BE2C (cell line): ENCODE measurements at regions not wholly inside any gene's neighbourhood (a gene's known extent, or its start where the extent isn't known, plus 50 kb on each side); places are given as distances from the start of the nearest gene placed in this dataset.

ENCODE experiments used
- DNase-seq: peaks from one replicate; pipeline ENCODE4 v3.0.0-alpha.2; 2020
- H3K27me3 ChIP-seq: fragments of 250-450 bp; sonication (Bioruptor Pico); 2 replicates; pipeline ENCODE4 v1.5.1; 2020; ENCODE audit warnings: mild to moderate bottlenecking
- H3K36me3 ChIP-seq: fragments of 250-450 bp; sonication (Bioruptor Pico); 2 replicates; pipeline ENCODE4 v1.5.1; 2020; ENCODE audit warnings: mild to moderate bottlenecking
- H3K4me1 ChIP-seq: fragments of 250-450 bp; sonication (Bioruptor Pico); 2 replicates; pipeline ENCODE4 v1.5.1; 2020
- H3K4me3 ChIP-seq: 2 replicates; pipeline ENCODE4 v1.5.1; 2011; ENCODE audit warnings: low read depth, low read length
- H3K9me3 ChIP-seq: fragments of 250-450 bp; sonication (Bioruptor Pico); 2 replicates; pipeline ENCODE4 v1.5.1; 2020
- TF ChIP-seq, protein P1 (sequence below): IDR thresholded peaks from 2 replicates; pipeline ENCODE4 v1.5.1; 2012; ENCODE audit warnings: mild to moderate bottlenecking, low read depth, low read length

DNA sequence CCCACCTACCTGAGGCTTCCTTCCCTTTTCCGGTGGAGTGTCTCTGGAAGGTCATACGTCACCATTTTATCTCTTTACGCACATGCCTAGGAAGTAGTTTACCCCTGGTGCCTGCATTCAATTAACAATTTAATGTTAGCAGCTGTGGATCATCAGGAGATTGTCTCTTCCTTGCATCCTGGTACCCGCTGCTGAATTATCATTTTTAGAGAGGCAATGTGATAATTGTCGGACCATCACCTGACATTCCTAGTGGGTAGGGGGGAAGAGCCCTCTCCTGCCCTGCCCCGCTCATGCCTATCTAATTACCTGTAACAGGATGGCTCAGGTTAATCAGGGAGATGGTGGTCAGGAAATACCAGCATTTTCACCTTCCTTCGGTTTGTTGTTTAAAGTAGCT lies 863.6 kb downstream of the RPA4 start:
- H3K36me3 ChIP-seq = no peaks in the 10 kb centered on the region
- H3K4me3 ChIP-seq = no peak overlapping the region
- H3K27me3 ChIP-seq = no peaks in the 10 kb centered on the region
- no peak for DNase-seq
- H3K9me3 ChIP-seq = no peaks in the 10 kb centered on the region
- H3K4me1 ChIP-seq = no peaks in the 10 kb centered on the region
- TF ChIP-seq, protein P1, sequence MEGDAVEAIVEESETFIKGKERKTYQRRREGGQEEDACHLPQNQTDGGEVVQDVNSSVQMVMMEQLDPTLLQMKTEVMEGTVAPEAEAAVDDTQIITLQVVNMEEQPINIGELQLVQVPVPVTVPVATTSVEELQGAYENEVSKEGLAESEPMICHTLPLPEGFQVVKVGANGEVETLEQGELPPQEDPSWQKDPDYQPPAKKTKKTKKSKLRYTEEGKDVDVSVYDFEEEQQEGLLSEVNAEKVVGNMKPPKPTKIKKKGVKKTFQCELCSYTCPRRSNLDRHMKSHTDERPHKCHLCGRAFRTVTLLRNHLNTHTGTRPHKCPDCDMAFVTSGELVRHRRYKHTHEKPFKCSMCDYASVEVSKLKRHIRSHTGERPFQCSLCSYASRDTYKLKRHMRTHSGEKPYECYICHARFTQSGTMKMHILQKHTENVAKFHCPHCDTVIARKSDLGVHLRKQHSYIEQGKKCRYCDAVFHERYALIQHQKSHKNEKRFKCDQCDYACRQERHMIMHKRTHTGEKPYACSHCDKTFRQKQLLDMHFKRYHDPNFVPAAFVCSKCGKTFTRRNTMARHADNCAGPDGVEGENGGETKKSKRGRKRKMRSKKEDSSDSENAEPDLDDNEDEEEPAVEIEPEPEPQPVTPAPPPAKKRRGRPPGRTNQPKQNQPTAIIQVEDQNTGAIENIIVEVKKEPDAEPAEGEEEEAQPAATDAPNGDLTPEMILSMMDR = no peak

- TF ChIP-seq, protein P1 = no peak
- H3K36me3 ChIP-seq = no peaks in the 10 kb centered on the region
- H3K27me3 ChIP-seq = no peaks in the 10 kb centered on the region
- H3K4me3 ChIP-seq = no peak overlapping the region
- no peaks in the 10 kb centered on the region for H3K9me3 ChIP-seq
- DNase-seq = no peak
- no peaks in the 10 kb centered on the region for H3K4me1 ChIP-seq
Measured at GRCh38 chrX:97751016-97751415, 867.3 kb downstream of the RPA4 start.

DNA sequence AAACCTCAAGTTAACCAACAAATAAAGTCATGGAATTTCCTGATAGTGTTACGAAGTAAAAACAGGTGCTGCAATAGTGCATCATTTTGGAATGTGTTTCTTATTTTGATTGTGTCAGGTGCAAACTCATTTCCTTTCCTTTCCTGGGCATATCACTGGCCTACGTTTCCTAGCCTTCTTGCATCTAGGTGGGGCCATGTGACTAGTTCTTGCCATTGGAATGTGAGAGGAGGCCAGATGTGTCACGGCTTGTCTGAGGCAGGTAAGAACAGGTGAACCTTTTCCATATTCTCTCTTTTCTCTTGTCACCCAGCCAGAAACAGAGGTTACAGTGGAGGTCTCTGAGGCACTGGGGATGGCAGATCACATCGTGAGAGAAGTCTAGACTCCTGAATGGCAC lies 868.0 kb downstream of the RPA4 start:
- TF ChIP-seq, protein P1 = no peak
- Histone ChIP-seq H3K36me3 (no peaks in the 10 kb centered on the region), H3K9me3 (no peaks in the 10 kb centered on the region), H3K27me3 (no peaks in the 10 kb centered on the region), H3K4me3 (no peak overlapping the region), H3K4me1 (no peaks in the 10 kb centered on the region)
- DNase-seq = no peak

GRCh38 chrX:97756879-97757278 lies 873.2 kb downstream of the RPA4 start:
- no peak for DNase-seq

GRCh38 chrX:97763391-97763790 lies 879.7 kb downstream of the RPA4 start:
- TF ChIP-seq, protein P1 = no peak
- Histone ChIP-seq H3K4me1 (no peaks in the 10 kb centered on the region), H3K4me3 (no peak overlapping the region), H3K9me3 (no peaks in the 10 kb centered on the region), H3K27me3 (no peaks in the 10 kb centered on the region), H3K36me3 (no peaks in the 10 kb centered on the region)
- DNase-seq = no peak

More at GRCh38 chrX:97756879-97757278, 873.2 kb downstream of the RPA4 start:
- Histone ChIP-seq H3K9me3 (no peaks in the 10 kb centered on the region), H3K36me3 (no peaks in the 10 kb centered on the region), H3K27me3 (no peaks in the 10 kb centered on the region), H3K4me3 (no peak overlapping the region), H3K4me1 (no peaks in the 10 kb centered on the region)
- TF ChIP-seq, protein P1 = no peak

GRCh38 chrX:97763981-97764380 lies 880.3 kb downstream of the RPA4 start:
- no peak for DNase-seq
- no peak overlapping the region for H3K4me3 ChIP-seq
- no peaks in the 10 kb centered on the region for H3K9me3 ChIP-seq
- no peaks in the 10 kb centered on the region for H3K27me3 ChIP-seq
- no peaks in the 10 kb centered on the region for H3K4me1 ChIP-seq
- H3K36me3 ChIP-seq = no peaks in the 10 kb centered on the region
- TF ChIP-seq, protein P1 = no peak
